Right lobe of liver (tissue), 6 donors: ENCODE measurements at regions not wholly inside any gene's neighbourhood (a gene's known extent, or its start where the extent isn't known, plus 50 kb on each side); places are given as distances from the start of the nearest gene placed in this dataset.

Experiments used
- ATAC-seq, 4 donors: fragments of 200-7000 bp; cut with Tn5 transposase; one replicate each; pipeline ENCODE4 v1.9.1; 2020; ENCODE audit warnings: mild to moderate bottlenecking in 4 of 4, moderate library complexity in 4 of 4
- DNase-seq, 3 donors: peaks; one replicate each; pipeline ENCODE4 v3.0.0-alpha.2; 2020
- H3K27ac ChIP-seq, 3 donors: fragments of 200-600 bp; one replicate each; pipeline ENCODE4 v1.8.0; 2022
- H3K27me3 ChIP-seq, 2 donors: fragments of 200-600 bp; one replicate each; pipeline ENCODE4 v1.8.0; 2022
- H3K36me3 ChIP-seq, 4 donors: fragments of 200-600 bp; sonication (generic) in 1 of 4; one replicate each; pipeline versions ENCODE4 v1.5.1 to v1.8.0; 2017 to 2022; ENCODE audit warnings: control low read depth in 1 of 4
- H3K4me1 ChIP-seq, 4 donors: fragments of 200-600 bp; sonication (generic) in 1 of 4; one replicate each; pipeline versions ENCODE4 v1.5.1 to v1.8.0; 2017 to 2022; ENCODE audit warnings: control low read depth in 1 of 4
- H3K4me3 ChIP-seq, 3 donors: fragments of 200-600 bp; one replicate each; pipeline ENCODE4 v1.8.0; 2022
- H3K9me3 ChIP-seq, 4 donors: fragments of 200-600 bp; sonication (generic) in 1 of 4; one replicate each; pipeline versions ENCODE4 v1.5.1 to v1.8.0; 2017 to 2022; ENCODE audit warnings: control low read depth in 1 of 4
- CTCF ChIP-seq, 4 donors: fragments of 200-600 bp in 3 of 4; fragments of 450-650 bp in 1 of 4; IDR thresholded peaks; one replicate each; pipeline versions ENCODE4 v1.5.1 to v1.8.0; 2016 to 2022; ENCODE audit warnings: antibody characterized with exemption in 4 of 4, mild to moderate bottlenecking in 2 of 4
- POLR2A ChIP-seq: fragments of 450-650 bp; IDR thresholded peaks from one replicate; pipeline ENCODE4 v1.6.1; 2017; ENCODE audit warnings: antibody characterized with exemption, mild to moderate bottlenecking
- WGBS: methylation state at CpG from one replicate; pipeline ENCODE4 v1.1.6; 2018; ENCODE audit warnings: low coverage, low lambda C conversion rate; ENCODE audit not compliant: insufficient coverage; ENCODE audit errors: missing lambda C conversion rate; 5-methylcytosine and 5-hydroxymethylcytosine counted together
- intact Hi-C, 2 donors: fragments of 100-400 bp; cut with DNase I; formaldehyde crosslinking; loops; one replicate each; pipeline versions ENCODE4 v1.11.2 to v1.14.1; 2022
- donor health status: DM: no; HTN: yes; CAD: no.
- donor health status: DM: no; HTN: no; CAD: no.
- donor health status: DM: no; HTN: no; CAD: no.
- donor health status: DM: no; HTN: yes; CAD: no.
- donor health status: DM: no; HTN: yes; CAD: no.

GRCh38 chr1:30284226-30284625, 439.2 kb downstream of the MATN1 start:
- ATAC-seq, result no peak

GRCh38 chr1:30283199-30283962, 440.0 kb downstream of the MATN1 start:
- peak in 1 of 4 donors; percentile 47 for ATAC-seq
- no peaks in the 10 kb centered on the region for H3K27me3 ChIP-seq
- intact Hi-C loops, result no loop called here
- 40% methylated on average over 2 of the region's 8 CpGs for WGBS
- H3K9me3 ChIP-seq, result no peaks in the 10 kb centered on the region
- H3K4me1 ChIP-seq, result no peaks in the 10 kb centered on the region
- no peak overlapping the region for H3K4me3 ChIP-seq
- no peaks in the 10 kb centered on the region for H3K36me3 ChIP-seq
- no peak for DNase-seq
- H3K27ac ChIP-seq, result no peak overlapping the region
- TF ChIP-seq POLR2A, result no peak
- no peak for TF ChIP-seq CTCF (IDR thresholded peaks at IDR 0.05)

More at GRCh38 chr1:30284226-30284625, 439.2 kb downstream of the MATN1 start:
- Histone ChIP-seq H3K36me3 (no peaks in the 10 kb centered on the region), H3K9me3 (no peaks in the 10 kb centered on the region), H3K4me3 (no peak overlapping the region), H3K27me3 (no peaks in the 10 kb centered on the region), H3K4me1 (no peaks in the 10 kb centered on the region), H3K27ac (no peak overlapping the region)
- TF ChIP-seq CTCF (IDR thresholded peaks at IDR 0.05), result no peak
- no peak for TF ChIP-seq POLR2A
- intact Hi-C loops, result no loop called here
- no peak for DNase-seq
- WGBS, result 77% methylated on average over 4 of the region's 4 CpGs

GRCh38 chr1:30280572-30280971, 442.8 kb downstream of the MATN1 start:
- Histone ChIP-seq H3K4me3 (no peak overlapping the region), H3K27ac (no peak overlapping the region), H3K9me3 (no peaks in the 10 kb centered on the region), H3K27me3 (no peaks in the 10 kb centered on the region), H3K36me3 (no peaks in the 10 kb centered on the region), H3K4me1 (no peaks in the 10 kb centered on the region)
- intact Hi-C loops, result no loop called here
- TF ChIP-seq POLR2A, result no peak
- no peak for TF ChIP-seq CTCF (IDR thresholded peaks at IDR 0.05)
- DNase-seq (no peak), ATAC-seq (no peak)
- 69% methylated on average over 2 of the region's 2 CpGs for WGBS

- H3K4me1 ChIP-seq, result no peaks in the 10 kb centered on the region
- no peak for DNase-seq
- ATAC-seq, result no peak
- H3K27me3 ChIP-seq, result no peaks in the 10 kb centered on the region
- TF ChIP-seq POLR2A (no peak), CTCF (IDR thresholded peaks at IDR 0.05) (no peak)
- no peak overlapping the region for H3K27ac ChIP-seq
- no peak overlapping the region for H3K4me3 ChIP-seq
- H3K36me3 ChIP-seq, result no peaks in the 10 kb centered on the region
- intact Hi-C loops, result no loop called here
- WGBS, result 75% methylated on average over 2 of the region's 6 CpGs
- no peaks in the 10 kb centered on the region for H3K9me3 ChIP-seq
These were observed 445.5 kb downstream of the MATN1 start for GRCh38 chr1:30277911-30278310.
